A673 (cell line): ENCODE measurements at regions not wholly inside any gene's neighbourhood (a gene's known extent, or its start where the extent isn't known, plus 50 kb on each side); places are given as distances from the start of the nearest gene placed in this dataset.

ENCODE experiments used
- BruUV-seq: library from RNA; stranded (reverse); fragments of 400-500 nt; replicated peaks from 2 replicates; lab custom pipeline; 2021; lab: Mats Ljungman, UMichigan
- CTCF ChIA-PET: fragments of 300-600 bp; sonication (Branson Sonifier 250); formaldehyde crosslinking; loops from one replicate; lab custom pipeline; 2022; ENCODE audit warnings: antibody characterized with exemption; lab: Charles Lee
- POLR2A ChIA-PET: fragments of 300-600 bp; sonication (Branson Sonifier 250); formaldehyde crosslinking; loops from one replicate; lab custom pipeline; 2022; ENCODE audit warnings: antibody characterized with exemption; ENCODE audit not compliant: low non-redundant PET; lab: Charles Lee
- DNase-seq: peaks from one replicate; pipeline ENCODE4 v3.0.0-alpha.2; 2015; ENCODE audit warnings: low spot score
- H3K27ac ChIP-seq: fragments of 200-600 bp; sonication (generic); 2 replicates; pipeline ENCODE4 v1.5.1; 2016; ENCODE audit warnings: mixed run types, low read depth, mild to moderate bottlenecking, mixed read lengths, antibody characterized with exemption, low read length; ENCODE audit not compliant: poor library complexity, severe bottlenecking
- H3K27me3 ChIP-seq: fragments of 200-600 bp; sonication (generic); replicated peaks from 2 replicates; pipeline ENCODE4 v1.6.1; 2017; ENCODE audit warnings: mixed run types, low read depth, mild to moderate bottlenecking, mixed read lengths, antibody characterized with exemption, low read length; ENCODE audit not compliant: insufficient read depth, poor library complexity
- H3K36me3 ChIP-seq: fragments of 200-600 bp; sonication (generic); 2 replicates; pipeline ENCODE4 v1.6.1; 2016; ENCODE audit warnings: mixed run types, mild to moderate bottlenecking, mixed read lengths, antibody characterized with exemption, low read length; ENCODE audit not compliant: insufficient read depth, poor library complexity, severe bottlenecking
- H3K4me1 ChIP-seq: fragments of 200-600 bp; sonication (generic); 2 replicates; pipeline ENCODE4 v1.6.1; 2017; ENCODE audit warnings: mixed run types, mild to moderate bottlenecking, mixed read lengths, antibody characterized with exemption, low read length; ENCODE audit not compliant: insufficient read depth, poor library complexity, severe bottlenecking
- H3K4me3 ChIP-seq: fragments of 200-600 bp; sonication (generic); 2 replicates; pipeline ENCODE4 v1.5.1; 2016; ENCODE audit warnings: low read depth, mixed run types, mild to moderate bottlenecking, mixed read lengths, low read length; ENCODE audit not compliant: poor library complexity, severe bottlenecking
- H3K9me3 ChIP-seq: fragments of 200-600 bp; sonication (generic); 2 replicates; pipeline ENCODE4 v1.6.1; 2016; ENCODE audit warnings: mixed run types, low read depth, mild to moderate bottlenecking, mixed read lengths, antibody characterized with exemption, low read length; ENCODE audit not compliant: poor library complexity, severe bottlenecking
- EZH2 ChIP-seq: fragments of 200-600 bp; sonication (generic); IDR thresholded peaks from 2 replicates; pipeline ENCODE4 v1.6.1; 2017; ENCODE audit warnings: borderline replicate concordance, low read depth, mild to moderate bottlenecking, mixed read lengths, antibody characterized with exemption, low read length; ENCODE audit not compliant: poor library complexity, severe bottlenecking
- intact Hi-C: fragments of 100-400 bp; cut with micrococcal nuclease; formaldehyde crosslinking; loops from one replicate; pipeline ENCODE4 v1.10.0; 2022; ENCODE audit not compliant: unreplicated experiment
- TF ChIP-seq, protein P1 (sequence below): fragments of 300-800, 200-600 bp; sonication (generic); conservative IDR thresholded peaks from 2 replicates; pipeline ENCODE4 v1.5.1; 2017; ENCODE audit warnings: low read depth, mild to moderate bottlenecking, antibody characterized with exemption, low read length, moderate library complexity, mixed read lengths

DNA sequence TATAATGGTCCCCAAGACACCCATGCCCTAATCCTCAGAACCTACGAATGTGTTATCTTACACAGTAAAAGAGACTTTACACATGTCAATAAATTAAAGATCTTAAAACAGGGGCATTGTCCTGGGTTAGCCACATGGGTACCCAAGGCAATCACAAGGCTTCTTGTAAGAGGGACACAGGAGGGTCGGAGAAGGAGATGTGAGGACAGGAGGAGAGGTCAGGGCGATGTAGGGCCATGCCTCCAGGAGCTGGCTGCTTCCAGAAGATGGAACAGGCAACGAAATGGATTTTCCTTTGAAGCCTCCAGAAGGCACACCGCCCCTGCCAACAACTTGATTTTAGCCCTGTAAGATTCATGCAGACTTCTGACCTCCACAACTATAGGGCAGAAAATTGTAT is 262.7 kb downstream of the MEX3B start:
- no peak overlapping the region for H3K27ac ChIP-seq
- no peak for TF ChIP-seq EZH2
- H3K4me3 ChIP-seq = no peak overlapping the region
- intact Hi-C loops = no loop called here
- DNase-seq = no peak
- no peaks in the 10 kb centered on the region for H3K4me1 ChIP-seq
- CTCF ChIA-PET = no interaction called here
- POLR2A ChIA-PET = no interaction called here
- H3K9me3 ChIP-seq = no peaks in the 10 kb centered on the region
- no peaks in the 10 kb centered on the region for H3K27me3 ChIP-seq
- no peaks in the 10 kb centered on the region for H3K36me3 ChIP-seq
- BruUV-seq = no TSS peak

DNA sequence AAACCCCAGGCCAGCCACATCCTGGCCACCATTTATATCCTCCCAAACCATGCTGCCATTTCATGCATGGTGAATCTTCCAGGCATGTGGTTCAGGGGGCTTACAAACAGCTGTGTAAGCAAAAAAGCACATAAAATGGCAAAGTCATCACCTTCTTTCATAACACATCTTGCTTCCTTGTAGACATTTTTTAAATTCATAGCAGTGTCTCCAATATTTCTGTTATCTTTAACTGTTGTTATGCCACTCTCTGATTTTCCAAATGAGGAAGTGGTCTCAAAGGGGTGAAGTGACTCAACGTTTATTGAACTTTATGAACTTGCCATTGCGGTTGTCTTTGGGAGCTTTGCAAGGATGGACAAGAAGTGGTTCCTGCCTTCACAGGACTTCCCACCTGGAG is 264.4 kb downstream of the MEX3B start:
- TF ChIP-seq, protein P1, sequence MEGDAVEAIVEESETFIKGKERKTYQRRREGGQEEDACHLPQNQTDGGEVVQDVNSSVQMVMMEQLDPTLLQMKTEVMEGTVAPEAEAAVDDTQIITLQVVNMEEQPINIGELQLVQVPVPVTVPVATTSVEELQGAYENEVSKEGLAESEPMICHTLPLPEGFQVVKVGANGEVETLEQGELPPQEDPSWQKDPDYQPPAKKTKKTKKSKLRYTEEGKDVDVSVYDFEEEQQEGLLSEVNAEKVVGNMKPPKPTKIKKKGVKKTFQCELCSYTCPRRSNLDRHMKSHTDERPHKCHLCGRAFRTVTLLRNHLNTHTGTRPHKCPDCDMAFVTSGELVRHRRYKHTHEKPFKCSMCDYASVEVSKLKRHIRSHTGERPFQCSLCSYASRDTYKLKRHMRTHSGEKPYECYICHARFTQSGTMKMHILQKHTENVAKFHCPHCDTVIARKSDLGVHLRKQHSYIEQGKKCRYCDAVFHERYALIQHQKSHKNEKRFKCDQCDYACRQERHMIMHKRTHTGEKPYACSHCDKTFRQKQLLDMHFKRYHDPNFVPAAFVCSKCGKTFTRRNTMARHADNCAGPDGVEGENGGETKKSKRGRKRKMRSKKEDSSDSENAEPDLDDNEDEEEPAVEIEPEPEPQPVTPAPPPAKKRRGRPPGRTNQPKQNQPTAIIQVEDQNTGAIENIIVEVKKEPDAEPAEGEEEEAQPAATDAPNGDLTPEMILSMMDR = no peak
- no peak for TF ChIP-seq EZH2
- BruUV-seq = no TSS peak
- DNase-seq = no peak
- no peaks in the 10 kb centered on the region for H3K36me3 ChIP-seq
- H3K4me1 ChIP-seq = no peaks in the 10 kb centered on the region
- H3K9me3 ChIP-seq = no peaks in the 10 kb centered on the region
- no peak overlapping the region for H3K27ac ChIP-seq
- POLR2A ChIA-PET = no interaction called here
- CTCF ChIA-PET = no interaction called here
- intact Hi-C loops = no loop called here
- H3K4me3 ChIP-seq = no peak overlapping the region
- no peaks in the 10 kb centered on the region for H3K27me3 ChIP-seq

DNA sequence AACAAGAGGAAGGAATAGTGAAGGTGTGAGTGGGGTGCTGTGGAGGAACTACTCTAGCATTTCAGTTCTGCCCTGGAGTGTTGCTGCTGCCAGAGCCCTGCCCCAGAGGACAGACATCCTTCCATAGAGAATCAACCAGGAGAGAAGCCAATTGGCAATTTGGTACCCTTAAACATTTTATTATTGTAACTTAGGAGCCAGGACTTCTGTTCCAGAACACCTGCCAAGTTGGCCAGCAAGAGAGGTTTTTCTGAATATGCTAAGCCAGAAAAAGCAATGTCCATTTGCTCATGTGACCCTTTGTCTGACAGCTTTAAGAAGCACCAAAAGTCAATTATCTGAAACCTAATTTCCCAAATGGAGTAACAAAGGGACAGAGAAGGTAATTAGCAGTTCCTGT is 264.9 kb downstream of the MEX3B start:
- ChIA-PET CTCF (no interaction called here), POLR2A (no interaction called here)
- no peaks in the 10 kb centered on the region for H3K27me3 ChIP-seq
- no peaks in the 10 kb centered on the region for H3K36me3 ChIP-seq
- no peak for DNase-seq
- intact Hi-C loops = no loop called here
- BruUV-seq = no TSS peak
- no peak overlapping the region for H3K4me3 ChIP-seq
- TF ChIP-seq, protein P1 = no peak
- TF ChIP-seq EZH2 = no peak
- H3K27ac ChIP-seq = no peak overlapping the region
- H3K9me3 ChIP-seq = no peaks in the 10 kb centered on the region
- H3K4me1 ChIP-seq = no peaks in the 10 kb centered on the region

DNA sequence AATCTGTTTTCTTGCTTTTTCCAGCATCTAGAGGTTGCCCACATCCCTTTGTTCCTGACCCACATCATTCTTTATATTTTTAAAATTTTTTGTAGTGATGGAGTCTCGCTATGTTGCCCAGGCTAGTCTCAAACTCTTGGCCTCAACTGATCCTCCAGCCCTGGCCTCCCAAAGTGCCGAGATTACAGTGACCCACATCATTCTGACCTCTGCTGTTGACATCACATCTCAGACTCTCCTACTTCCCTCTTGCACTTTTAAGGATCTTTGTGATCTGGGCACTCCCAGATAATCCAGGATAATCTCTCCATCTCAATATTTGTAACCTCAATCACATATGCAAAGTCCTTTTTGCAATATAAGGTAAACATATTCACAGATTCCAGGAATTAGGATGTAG is 266.6 kb downstream of the MEX3B start:
- TF ChIP-seq, protein P1 = no peak
- no peak for TF ChIP-seq EZH2
- BruUV-seq = no TSS peak
- Histone ChIP-seq H3K4me3 (no peak overlapping the region), H3K27ac (no peak overlapping the region), H3K27me3 (no peaks in the 10 kb centered on the region), H3K36me3 (no peaks in the 10 kb centered on the region), H3K9me3 (no peaks in the 10 kb centered on the region), H3K4me1 (no peaks in the 10 kb centered on the region)
- CTCF ChIA-PET = no interaction called here
- no peak for DNase-seq
- intact Hi-C loops = no loop called here
- POLR2A ChIA-PET = no interaction called here
